GM23248 (cell line): ENCODE measurements at regions not wholly inside any gene's neighbourhood (a gene's known extent, or its start where the extent isn't known, plus 50 kb on each side); places are given as distances from the start of the nearest gene placed in this dataset.
A peak's percentile ranks its signal among the peaks of the same experiment; 100 is the strongest.

ENCODE experiments used
- DNase-seq: peaks from one replicate; pipeline ENCODE4 v3.0.0-alpha.2; 2015
- H2AFZ ChIP-seq: fragments of 200-600 bp; sonication (generic); 2 replicates; pipeline ENCODE4 v1.6.1; 2016; ENCODE audit warnings: antibody characterized with exemption
- H3F3A ChIP-seq: fragments of 200-600 bp; sonication (generic); 2 replicates; pipeline ENCODE4 v1.6.1; 2016; ENCODE audit warnings: mild to moderate bottlenecking, antibody characterized with exemption, mixed run types; ENCODE audit not compliant: insufficient read depth
- H3K27ac ChIP-seq: fragments of 200-600 bp; sonication (generic); 2 replicates; pipeline ENCODE4 v1.5.1; 2016; ENCODE audit warnings: mild to moderate bottlenecking
- H3K27me3 ChIP-seq: fragments of 200-600 bp; sonication (generic); replicated peaks from 2 replicates; pipeline ENCODE4 v1.6.1; 2016; ENCODE audit warnings: mild to moderate bottlenecking; ENCODE audit not compliant: insufficient read depth
- H3K36me3 ChIP-seq: fragments of 200-600 bp; sonication (generic); 2 replicates; pipeline ENCODE4 v1.6.1; 2016; ENCODE audit warnings: low read depth, mild to moderate bottlenecking
- H3K4me1 ChIP-seq: fragments of 200-600 bp; sonication (generic); 2 replicates; pipeline ENCODE4 v1.6.1; 2016; ENCODE audit warnings: mild to moderate bottlenecking; ENCODE audit not compliant: insufficient read depth
- H3K4me2 ChIP-seq: fragments of 200-600 bp; sonication (generic); one replicate; pipeline ENCODE4 v1.6.1; 2016; ENCODE audit warnings: mild to moderate bottlenecking; ENCODE audit not compliant: unreplicated experiment
- H3K4me3 ChIP-seq: fragments of 200-600 bp; sonication (generic); 2 replicates; pipeline ENCODE4 v1.5.1; 2016; ENCODE audit warnings: mild to moderate bottlenecking
- H3K79me2 ChIP-seq: fragments of 200-600 bp; sonication (generic); 2 replicates; pipeline ENCODE4 v1.6.1; 2016; ENCODE audit warnings: mild to moderate bottlenecking; ENCODE audit not compliant: insufficient read depth
- H3K9ac ChIP-seq: fragments of 200-600 bp; sonication (generic); 2 replicates; pipeline ENCODE4 v1.6.1; 2016; ENCODE audit warnings: mild to moderate bottlenecking
- H3K9me2 ChIP-seq: fragments of 200-600 bp; sonication (generic); 2 replicates; pipeline ENCODE4 v1.6.1; 2016; ENCODE audit warnings: mixed run types, mild to moderate bottlenecking, moderate library complexity; ENCODE audit not compliant: insufficient read depth
- H3K9me3 ChIP-seq: fragments of 200-600 bp; sonication (generic); one replicate; pipeline ENCODE4 v1.6.1; 2017; ENCODE audit warnings: low read depth
- H4K20me1 ChIP-seq: fragments of 200-600 bp; sonication (generic); 2 replicates; pipeline ENCODE4 v1.6.0; 2016; ENCODE audit not compliant: insufficient read depth
- EZH2 ChIP-seq: fragments of 200-600 bp; sonication (generic); IDR thresholded peaks from 2 replicates; pipeline ENCODE4 v1.6.1; 2018; ENCODE audit warnings: antibody characterized with exemption, mild to moderate bottlenecking; ENCODE audit not compliant: insufficient read depth, poor library complexity, severe bottlenecking
- EZH2phosphoT487 ChIP-seq: fragments of 200-600 bp; sonication (generic); IDR thresholded peaks from 2 replicates; pipeline ENCODE4 v1.6.1; 2018; ENCODE audit warnings: antibody characterized with exemption, moderate library complexity, mild to moderate bottlenecking, low read depth; ENCODE audit not compliant: insufficient read depth
- WGBS, 2 experiments: methylation state at CpG; one replicate each; pipeline ENCODE4 v1.1.6; 2015 to 2017; ENCODE audit warnings: low lambda C conversion rate in 2 of 2, low coverage in 1 of 2; ENCODE audit errors: missing lambda C conversion rate in 2 of 2; 5-methylcytosine and 5-hydroxymethylcytosine counted together
- in situ Hi-C: fragments of 300-500 bp; cut with MboI; formaldehyde crosslinking; loops from 2 replicates; pipeline ENCODE4 v1.15.0; 2020

GRCh38 chr5:155729684-155730059 lies 597.3 kb upstream of the SGCD start:
- in situ Hi-C loops = no loop called here
- no peak for TF ChIP-seq EZH2phosphoT487
- TF ChIP-seq EZH2 = no peak

GRCh38 chr5:155732587-155733376 lies 594.2 kb upstream of the SGCD start:
- Histone ChIP-seq H3K79me2 (no peaks in the 10 kb centered on the region), H2AFZ (no peak overlapping the region), H3K36me3 (no peaks in the 10 kb centered on the region), H3K27ac (no peak overlapping the region), H3K9me3 (no peaks in the 10 kb centered on the region), H3K9ac (no peak overlapping the region), H3F3A (no peaks in the 10 kb centered on the region), H3K27me3 (peaks cover 28% of the 10 kb centered on the region), H4K20me1 (no peaks in the 10 kb centered on the region), H3K4me2 (no peak overlapping the region), H3K4me3 (no peak overlapping the region), H3K9me2 (no peaks in the 10 kb centered on the region), H3K4me1 (no peaks in the 10 kb centered on the region)
- in situ Hi-C loops = no loop called here
- TF ChIP-seq EZH2phosphoT487 = no peak
- no peak for DNase-seq
- WGBS, 2 experiments = 14 to 16% methylated on average over 6 of the region's 6 CpGs

More at GRCh38 chr5:155729684-155730059, 597.3 kb upstream of the SGCD start:
- no peaks in the 10 kb centered on the region for H4K20me1 ChIP-seq
- H3K9me2 ChIP-seq = no peaks in the 10 kb centered on the region
- peak overlapping the region; percentile 66 for H3K4me3 ChIP-seq
- WGBS, 2 experiments = 13 to 16% methylated on average over 13 of the region's 13 CpGs
- no peaks in the 10 kb centered on the region for H3K4me1 ChIP-seq
- H3K79me2 ChIP-seq = no peaks in the 10 kb centered on the region
- H3K27me3 ChIP-seq = peaks cover 45% of the 10 kb centered on the region
- no peaks in the 10 kb centered on the region for H3F3A ChIP-seq
- no peaks in the 10 kb centered on the region for H3K9me3 ChIP-seq
- no peak overlapping the region for H3K9ac ChIP-seq
- DNase-seq = peak; percentile 18
- H3K27ac ChIP-seq = no peak overlapping the region
- H3K36me3 ChIP-seq = no peaks in the 10 kb centered on the region
- 0 out of 2 replicates have a peak overlapping the region, but pooled peaks have one; percentile 60 for H2AFZ ChIP-seq
- H3K4me2 ChIP-seq = no peak overlapping the region

GRCh38 chr5:155733935-155734334 lies 593.0 kb upstream of the SGCD start:
- H3K36me3 ChIP-seq = no peaks in the 10 kb centered on the region
- WGBS, 2 experiments = 35 to 48% methylated on average over 1 of the region's 1 CpG
- H3K27me3 ChIP-seq = peaks cover 27% of the 10 kb centered on the region
- no peak overlapping the region for H2AFZ ChIP-seq
- no peak for TF ChIP-seq EZH2
- no peak for TF ChIP-seq EZH2phosphoT487
- no peaks in the 10 kb centered on the region for H4K20me1 ChIP-seq
- no peaks in the 10 kb centered on the region for H3K9me3 ChIP-seq
- no peaks in the 10 kb centered on the region for H3K4me1 ChIP-seq
- H3K9ac ChIP-seq = no peak overlapping the region
- H3K4me2 ChIP-seq = no peak overlapping the region
- in situ Hi-C loops = no loop called here
- no peak for DNase-seq
- H3K9me2 ChIP-seq = no peaks in the 10 kb centered on the region
- H3F3A ChIP-seq = no peaks in the 10 kb centered on the region
- H3K27ac ChIP-seq = no peak overlapping the region
- no peak overlapping the region for H3K4me3 ChIP-seq
- H3K79me2 ChIP-seq = no peaks in the 10 kb centered on the region

- H3K4me2 ChIP-seq = no peak overlapping the region
- no peaks in the 10 kb centered on the region for H3K79me2 ChIP-seq
- peak; percentile 1 for DNase-seq
- 6 to 19% methylated on average over 2 of the region's 2 CpGs for WGBS, 2 experiments
- H3K4me1 ChIP-seq = no peaks in the 10 kb centered on the region
- no peaks in the 10 kb centered on the region for H4K20me1 ChIP-seq
- no peaks in the 10 kb centered on the region for H3K36me3 ChIP-seq
- no peak overlapping the region for H3K4me3 ChIP-seq
- no peaks in the 10 kb centered on the region for H3K9me3 ChIP-seq
- in situ Hi-C loops = no loop called here
- H3K27me3 ChIP-seq = peaks cover 13% of the 10 kb centered on the region; the same call in 1 of the 2 replicates
- TF ChIP-seq EZH2phosphoT487 = no peak
- TF ChIP-seq EZH2 = no peak
- H3K9me2 ChIP-seq = no peaks in the 10 kb centered on the region
- no peaks in the 10 kb centered on the region for H3F3A ChIP-seq
- no peak overlapping the region for H2AFZ ChIP-seq
- no peak overlapping the region for H3K27ac ChIP-seq
- H3K9ac ChIP-seq = no peak overlapping the region
Observed at GRCh38 chr5:155735388-155735787, 591.6 kb upstream of the SGCD start.

GRCh38 chr5:155738616-155739015 lies 588.3 kb upstream of the SGCD start:
- Histone ChIP-seq H3K36me3 (no peaks in the 10 kb centered on the region), H3K9me3 (no peaks in the 10 kb centered on the region), H3K9me2 (no peaks in the 10 kb centered on the region), H2AFZ (no peak overlapping the region), H3K27me3 (no peaks in the 10 kb centered on the region), H3K27ac (no peak overlapping the region), H3K4me3 (no peak overlapping the region), H3K79me2 (no peaks in the 10 kb centered on the region), H3K4me1 (no peaks in the 10 kb centered on the region), H3K9ac (no peak overlapping the region), H4K20me1 (no peaks in the 10 kb centered on the region), H3K4me2 (no peak overlapping the region), H3F3A (no peaks in the 10 kb centered on the region)
- TF ChIP-seq EZH2phosphoT487 = no peak
- no peak for TF ChIP-seq EZH2
- in situ Hi-C loops = no loop called here
- WGBS, 2 experiments = 23% methylated on average over 2 of the region's 2 CpGs; no CpG with 5 or more reads in 1 of the 2 experiments
- DNase-seq = no peak
